ENCODE measurements at regions not wholly inside any gene's neighbourhood (a gene's known extent, or its start where the extent isn't known, plus 50 kb on each side); places are given as distances from the start of the nearest gene placed in this dataset.

DNA sequence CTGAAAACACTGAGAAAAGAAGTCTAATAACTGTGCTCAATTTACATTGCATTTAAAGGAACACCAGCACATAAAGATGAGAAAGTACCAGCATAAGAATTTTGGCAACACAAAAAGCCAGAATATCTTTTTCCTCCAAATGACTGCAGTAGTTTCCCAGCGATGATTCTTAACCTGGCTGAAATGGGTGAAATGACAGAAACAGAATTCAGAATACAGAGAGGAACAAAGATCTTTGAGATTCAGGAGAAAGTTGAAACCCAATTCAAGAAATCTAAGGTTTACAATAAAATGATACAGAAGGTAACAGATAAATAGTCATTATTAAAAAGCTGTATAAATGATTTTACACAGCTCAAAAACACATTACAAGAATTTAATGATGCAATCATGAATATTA is 197.0 kb upstream of the EYS start:
- TF ChIP-seq, protein P1, sequence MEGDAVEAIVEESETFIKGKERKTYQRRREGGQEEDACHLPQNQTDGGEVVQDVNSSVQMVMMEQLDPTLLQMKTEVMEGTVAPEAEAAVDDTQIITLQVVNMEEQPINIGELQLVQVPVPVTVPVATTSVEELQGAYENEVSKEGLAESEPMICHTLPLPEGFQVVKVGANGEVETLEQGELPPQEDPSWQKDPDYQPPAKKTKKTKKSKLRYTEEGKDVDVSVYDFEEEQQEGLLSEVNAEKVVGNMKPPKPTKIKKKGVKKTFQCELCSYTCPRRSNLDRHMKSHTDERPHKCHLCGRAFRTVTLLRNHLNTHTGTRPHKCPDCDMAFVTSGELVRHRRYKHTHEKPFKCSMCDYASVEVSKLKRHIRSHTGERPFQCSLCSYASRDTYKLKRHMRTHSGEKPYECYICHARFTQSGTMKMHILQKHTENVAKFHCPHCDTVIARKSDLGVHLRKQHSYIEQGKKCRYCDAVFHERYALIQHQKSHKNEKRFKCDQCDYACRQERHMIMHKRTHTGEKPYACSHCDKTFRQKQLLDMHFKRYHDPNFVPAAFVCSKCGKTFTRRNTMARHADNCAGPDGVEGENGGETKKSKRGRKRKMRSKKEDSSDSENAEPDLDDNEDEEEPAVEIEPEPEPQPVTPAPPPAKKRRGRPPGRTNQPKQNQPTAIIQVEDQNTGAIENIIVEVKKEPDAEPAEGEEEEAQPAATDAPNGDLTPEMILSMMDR (IDR thresholded peaks at IDR 0.05; ENCODE audit: poor library complexity): no peak
- no peak for TF ChIP-seq EZH2phosphoT487 (IDR thresholded peaks at IDR 0.05; ENCODE audit: low read depth, severe bottlenecking, unreplicated experiment)

All from hepatocyte (in vitro differentiated cells).